ENCODE measurements at regions not wholly inside any gene's neighbourhood (a gene's known extent, or its start where the extent isn't known, plus 50 kb on each side); places are given as distances from the start of the nearest gene placed in this dataset.
"Not testable (repeated sequence)": the region's sequence is repeated elsewhere in the genome, so short reads cannot be mapped to it uniquely, and the experiment has no call there.

- no peak for DNase-seq (ENCODE audit: low read depth in 2 of 2)
Observed at GRCh38 chr2:104976603-104977120, 61.2 kb upstream of the MRPS9 start.

DNA sequence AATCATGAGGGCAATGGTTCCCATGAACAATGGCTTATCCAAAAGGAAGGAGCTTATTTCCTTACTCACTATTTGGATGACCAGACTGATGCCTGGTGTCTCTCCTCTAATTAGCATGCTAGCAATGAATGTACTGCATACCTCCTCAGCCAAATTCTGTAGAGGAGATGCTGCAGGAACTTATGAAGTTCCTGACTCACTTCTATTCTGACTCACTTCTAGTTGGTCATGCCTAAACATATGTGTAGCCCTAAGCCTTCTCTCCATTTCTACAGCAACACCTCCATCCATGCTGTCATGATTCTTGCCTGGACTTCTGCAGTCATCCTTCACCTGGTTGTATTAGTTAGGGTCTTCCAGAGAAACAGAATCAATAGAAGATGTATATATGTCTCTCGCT lies 59.9 kb upstream of the MRPS9 start:
- no peak for DNase-seq (ENCODE audit: low read depth in 2 of 2)

DNA sequence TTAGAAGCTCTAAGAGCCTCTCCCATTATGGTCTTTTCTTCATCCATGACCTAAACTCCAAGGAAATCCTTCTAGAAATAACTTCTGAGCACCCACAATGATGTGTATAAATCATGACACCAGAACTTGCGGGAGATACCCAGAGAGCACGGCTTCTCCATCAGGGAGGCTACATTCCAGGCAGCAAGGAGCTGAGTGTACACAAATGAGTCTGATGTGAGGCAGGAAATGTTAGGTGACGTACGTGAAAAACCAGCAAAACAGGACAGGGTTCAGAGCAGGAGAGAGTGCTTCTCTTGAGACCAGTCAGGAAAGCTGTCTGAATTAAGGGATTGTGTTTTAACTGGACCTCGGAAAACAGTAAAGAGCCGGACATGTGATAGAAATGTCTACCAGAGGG lies 58.1 kb upstream of the MRPS9 start:
- DNase-seq (ENCODE audit: low read depth in 2 of 2), result not testable (repeated sequence)

DNA sequence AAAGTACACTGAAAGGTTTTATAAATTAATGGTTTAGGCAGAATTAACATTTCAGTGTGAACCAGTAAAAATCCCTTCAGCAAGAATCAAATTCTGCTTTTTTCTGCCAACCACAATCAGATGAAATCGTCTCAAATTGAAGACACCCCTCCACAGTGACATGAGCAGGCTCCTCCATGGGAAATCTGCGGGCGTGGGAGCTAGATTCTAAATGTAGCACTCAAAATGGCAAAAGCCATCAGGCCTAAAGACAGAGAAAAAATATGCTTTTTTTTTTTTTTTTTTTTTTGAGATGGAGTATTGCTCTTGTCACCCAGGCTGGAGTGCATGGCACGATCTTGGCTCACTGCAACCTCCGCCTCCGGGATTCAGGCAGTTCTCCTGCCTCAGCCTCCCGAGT lies 55.8 kb upstream of the MRPS9 start:
- DNase-seq (ENCODE audit: low read depth in 2 of 2), result no peak
